ENCODE measurements at regions not wholly inside any gene's neighbourhood (a gene's known extent, or its start where the extent isn't known, plus 50 kb on each side); places are given as distances from the start of the nearest gene placed in this dataset.

DNA sequence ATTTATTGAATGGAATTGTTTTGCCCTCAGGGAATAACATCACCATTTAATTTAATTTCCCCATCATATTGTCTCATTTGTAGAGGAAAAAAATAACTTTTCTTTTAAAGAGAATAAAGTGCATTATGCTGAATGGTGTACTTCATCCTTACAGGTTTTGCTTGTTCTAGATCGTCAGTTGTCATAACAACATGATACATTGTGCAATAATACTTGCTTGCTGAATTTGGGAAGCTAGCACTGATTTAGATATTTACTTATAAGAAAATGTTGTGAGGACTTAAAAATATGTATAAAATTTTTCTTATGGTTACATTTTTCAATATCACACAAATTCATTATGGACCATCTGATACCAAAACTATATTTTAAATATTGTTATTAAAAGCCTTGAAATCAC is 509.0 kb upstream of the POU3F2 start:
- H3K36me3 ChIP-seq: no peaks in the 10 kb centered on the region
- no peak for DNase-seq
- no peaks in the 10 kb centered on the region for H3K9me3 ChIP-seq
- no peak overlapping the region for H3K4me3 ChIP-seq
- no peaks in the 10 kb centered on the region for H3K27me3 ChIP-seq
- TF ChIP-seq, protein P1, sequence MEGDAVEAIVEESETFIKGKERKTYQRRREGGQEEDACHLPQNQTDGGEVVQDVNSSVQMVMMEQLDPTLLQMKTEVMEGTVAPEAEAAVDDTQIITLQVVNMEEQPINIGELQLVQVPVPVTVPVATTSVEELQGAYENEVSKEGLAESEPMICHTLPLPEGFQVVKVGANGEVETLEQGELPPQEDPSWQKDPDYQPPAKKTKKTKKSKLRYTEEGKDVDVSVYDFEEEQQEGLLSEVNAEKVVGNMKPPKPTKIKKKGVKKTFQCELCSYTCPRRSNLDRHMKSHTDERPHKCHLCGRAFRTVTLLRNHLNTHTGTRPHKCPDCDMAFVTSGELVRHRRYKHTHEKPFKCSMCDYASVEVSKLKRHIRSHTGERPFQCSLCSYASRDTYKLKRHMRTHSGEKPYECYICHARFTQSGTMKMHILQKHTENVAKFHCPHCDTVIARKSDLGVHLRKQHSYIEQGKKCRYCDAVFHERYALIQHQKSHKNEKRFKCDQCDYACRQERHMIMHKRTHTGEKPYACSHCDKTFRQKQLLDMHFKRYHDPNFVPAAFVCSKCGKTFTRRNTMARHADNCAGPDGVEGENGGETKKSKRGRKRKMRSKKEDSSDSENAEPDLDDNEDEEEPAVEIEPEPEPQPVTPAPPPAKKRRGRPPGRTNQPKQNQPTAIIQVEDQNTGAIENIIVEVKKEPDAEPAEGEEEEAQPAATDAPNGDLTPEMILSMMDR (IDR thresholded peaks at IDR 0.05): no peak
- no peak for TF ChIP-seq POLR2A (IDR thresholded peaks at IDR 0.05)
- H3K4me1 ChIP-seq: no peaks in the 10 kb centered on the region
- no peak overlapping the region for H3K27ac ChIP-seq

DNA sequence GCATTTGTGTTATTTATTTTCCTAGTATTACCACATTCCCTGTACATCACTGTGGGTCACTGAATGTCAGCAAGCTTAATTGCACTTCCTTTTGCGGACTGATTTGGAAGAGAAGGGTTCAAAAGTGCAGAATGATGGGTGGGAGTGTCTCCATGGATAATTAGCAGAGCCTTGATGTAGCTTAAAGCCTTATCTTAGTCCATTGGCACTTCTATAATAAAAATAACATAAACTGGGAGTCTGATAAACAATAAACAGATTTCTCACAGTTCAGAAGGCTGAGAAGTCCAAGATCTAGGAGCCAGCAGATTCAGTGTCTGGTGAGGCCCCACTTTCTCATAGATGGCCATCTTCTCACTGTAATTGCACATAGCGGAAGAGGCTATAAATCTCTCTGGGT is 501.1 kb upstream of the POU3F2 start:
- Histone ChIP-seq H3K27ac (no peak overlapping the region), H3K4me3 (no peak overlapping the region), H3K27me3 (no peaks in the 10 kb centered on the region), H3K36me3 (no peaks in the 10 kb centered on the region), H3K9me3 (no peaks in the 10 kb centered on the region), H3K4me1 (no peaks in the 10 kb centered on the region)
- DNase-seq: no peak
- no peak for TF ChIP-seq POLR2A (IDR thresholded peaks at IDR 0.05)
- TF ChIP-seq, protein P1 (IDR thresholded peaks at IDR 0.05): no peak

DNA sequence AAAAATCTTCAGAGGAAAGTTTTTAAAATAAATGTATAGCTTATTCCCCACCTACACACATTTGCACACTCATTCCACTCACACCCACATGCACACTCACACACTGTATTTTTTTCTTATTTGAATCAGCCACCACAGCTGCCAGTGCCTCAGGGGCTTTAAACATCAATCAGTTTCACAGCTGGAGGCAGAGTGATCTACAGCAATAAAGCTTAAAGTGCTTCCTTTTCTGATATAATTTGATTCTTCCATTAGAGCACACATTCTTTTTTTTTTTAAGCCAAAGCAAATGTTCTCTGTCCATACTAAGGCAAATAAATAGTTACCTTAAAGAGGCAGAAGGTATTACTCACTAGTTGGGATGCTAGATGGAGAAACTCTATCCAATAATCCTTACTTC is 498.8 kb upstream of the POU3F2 start:
- no peak overlapping the region for H3K4me3 ChIP-seq
- TF ChIP-seq, protein P1 (IDR thresholded peaks at IDR 0.05): no peak
- no peak for TF ChIP-seq POLR2A (IDR thresholded peaks at IDR 0.05)
- no peak for DNase-seq

DNA sequence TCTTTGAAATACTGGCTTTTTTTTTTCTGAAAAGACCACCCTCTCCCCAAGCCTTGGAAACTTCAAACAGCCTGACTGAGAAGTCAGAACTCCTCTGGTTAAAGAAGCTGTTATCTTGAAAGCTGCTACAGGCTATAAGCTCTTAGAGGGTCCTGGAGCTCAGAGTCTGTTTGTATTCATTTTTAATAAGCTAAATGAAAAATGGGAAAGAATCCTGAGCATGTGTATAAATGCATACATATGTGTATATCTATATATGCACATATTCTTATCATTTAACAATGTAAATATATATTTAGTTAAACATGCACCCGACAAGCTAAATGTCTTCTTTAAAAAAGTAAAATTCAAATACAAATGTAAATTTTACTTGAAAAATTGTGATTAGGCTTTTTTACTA is 494.9 kb upstream of the POU3F2 start:
- Histone ChIP-seq H3K9me3 (no peaks in the 10 kb centered on the region), H3K36me3 (no peaks in the 10 kb centered on the region), H3K4me1 (no peaks in the 10 kb centered on the region), H3K27me3 (no peaks in the 10 kb centered on the region), H3K4me3 (no peak overlapping the region), H3K27ac (no peak overlapping the region)
- DNase-seq: no peak
- TF ChIP-seq, protein P1 (IDR thresholded peaks at IDR 0.05): no peak
- no peak for TF ChIP-seq POLR2A (IDR thresholded peaks at IDR 0.05)

More for the DNA sequence above, 498.8 kb upstream of the POU3F2 start:
- H3K4me1 ChIP-seq: no peaks in the 10 kb centered on the region
- no peak overlapping the region for H3K27ac ChIP-seq
- H3K9me3 ChIP-seq: no peaks in the 10 kb centered on the region
- no peaks in the 10 kb centered on the region for H3K27me3 ChIP-seq
- no peaks in the 10 kb centered on the region for H3K36me3 ChIP-seq

DNA sequence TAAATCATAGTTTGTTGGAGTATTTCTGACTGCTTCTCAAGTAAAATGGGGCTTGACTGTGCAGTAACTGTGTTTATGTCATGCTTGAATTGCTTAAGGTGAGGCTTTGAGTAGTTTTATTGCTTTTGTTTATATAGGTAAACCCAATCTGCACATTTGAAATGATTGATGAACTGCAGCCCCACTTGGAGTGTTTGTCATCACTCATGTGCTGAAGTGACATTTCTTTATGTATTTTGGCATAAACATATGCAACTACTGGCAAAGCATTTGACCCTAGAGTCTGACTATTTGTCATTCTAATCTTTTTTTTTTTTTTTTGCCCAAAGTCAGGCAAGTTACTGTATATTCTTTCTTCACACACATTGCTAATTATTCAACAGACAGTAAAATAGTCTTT is 491.4 kb upstream of the POU3F2 start:
- H3K4me1 ChIP-seq: no peaks in the 10 kb centered on the region
- no peak overlapping the region for H3K4me3 ChIP-seq
- TF ChIP-seq POLR2A (IDR thresholded peaks at IDR 0.05): no peak
- no peaks in the 10 kb centered on the region for H3K9me3 ChIP-seq
- H3K27ac ChIP-seq: no peak overlapping the region
- no peaks in the 10 kb centered on the region for H3K27me3 ChIP-seq
- no peak for DNase-seq
- no peaks in the 10 kb centered on the region for H3K36me3 ChIP-seq

DNA sequence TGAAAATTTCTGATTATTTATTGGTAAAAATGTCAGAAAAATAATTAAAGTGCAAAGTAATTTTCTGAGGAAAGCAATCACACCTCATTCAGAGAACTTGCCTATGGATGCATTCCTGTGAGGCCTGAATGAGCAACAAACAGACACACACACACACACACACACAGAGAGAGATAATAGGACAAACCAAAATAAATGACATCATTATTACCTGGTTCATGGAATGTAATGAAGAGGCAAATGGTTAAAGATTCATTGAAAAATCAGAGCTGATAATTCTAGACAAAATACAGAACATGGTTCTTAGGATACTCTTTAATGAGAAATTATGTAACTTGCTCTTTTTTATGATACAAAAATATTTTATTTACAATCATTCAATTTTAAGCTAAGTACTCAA is 490.6 kb upstream of the POU3F2 start:
- no peaks in the 10 kb centered on the region for H3K4me1 ChIP-seq
- no peak for DNase-seq
- no peaks in the 10 kb centered on the region for H3K27me3 ChIP-seq
- no peak overlapping the region for H3K4me3 ChIP-seq
- H3K9me3 ChIP-seq: no peaks in the 10 kb centered on the region
- H3K27ac ChIP-seq: no peak overlapping the region
- no peaks in the 10 kb centered on the region for H3K36me3 ChIP-seq
- TF ChIP-seq, protein P1 (IDR thresholded peaks at IDR 0.05): no peak
- TF ChIP-seq POLR2A (IDR thresholded peaks at IDR 0.05): no peak
